GM12891 (cell line): ENCODE measurements at regions not wholly inside any gene's neighbourhood (a gene's known extent, or its start where the extent isn't known, plus 50 kb on each side); places are given as distances from the start of the nearest gene placed in this dataset.
"Not testable (repeated sequence)": the region's sequence is repeated elsewhere in the genome, so short reads cannot be mapped to it uniquely, and the experiment has no call there.

Source experiments
- PAX5 ChIP-seq: IDR thresholded peaks from 2 replicates; pipeline ENCODE4 v1.6.1; 2011; ENCODE audit warnings: low read length, moderate library complexity, mild to moderate bottlenecking; ENCODE audit not compliant: insufficient read depth, severe bottlenecking
- POLR2AphosphoS5 ChIP-seq: IDR thresholded peaks from 2 replicates; pipeline ENCODE4 v1.6.1; 2011; ENCODE audit warnings: low read depth, low read length, control low read depth

DNA sequence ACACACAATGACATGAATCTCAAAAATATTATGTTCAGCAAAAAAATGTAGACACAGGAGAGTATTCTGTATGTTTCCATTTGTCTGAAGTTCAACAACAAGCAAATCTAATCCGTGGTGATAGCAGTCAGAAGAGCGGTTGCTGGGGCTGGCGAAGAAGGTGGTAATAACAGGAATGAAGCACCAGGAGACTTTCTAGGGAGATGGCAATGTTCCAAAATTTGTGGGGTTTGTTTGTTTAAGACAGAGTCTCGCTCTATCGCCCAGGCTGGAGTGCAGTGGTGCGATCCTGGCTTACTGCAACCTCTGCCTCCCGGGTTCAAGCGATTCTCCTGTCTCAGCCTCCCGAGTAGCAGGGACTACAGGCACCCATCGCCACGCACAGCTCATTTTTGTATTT lies 177.8 kb downstream of the FOXB1 start:
- TF ChIP-seq POLR2AphosphoS5, PAX5: not testable (repeated sequence)
